Astrocyte (in vitro differentiated cells and primary cell): ENCODE measurements at regions not wholly inside any gene's neighbourhood (a gene's known extent, or its start where the extent isn't known, plus 50 kb on each side); places are given as distances from the start of the nearest gene placed in this dataset.

Source experiments
- CTCF ChIP-seq: IDR thresholded peaks from 2 replicates; pipeline ENCODE4 v1.5.1; 2011; ENCODE audit warnings: low read depth, mild to moderate bottlenecking, inconsistent platforms, low read length, moderate library complexity; ENCODE audit not compliant: insufficient read depth
- EZH2 ChIP-seq: IDR thresholded peaks from 2 replicates; pipeline ENCODE4 v1.6.1; 2012; ENCODE audit warnings: mild to moderate bottlenecking, low read length, inconsistent platforms; ENCODE audit not compliant: insufficient read depth

- no peak for TF ChIP-seq CTCF
- TF ChIP-seq EZH2, result no peak
Observed at GRCh38 chr13:37381502-37381901, 217.1 kb downstream of the POSTN start.
